ENCODE measurements at regions not wholly inside any gene's neighbourhood (a gene's known extent, or its start where the extent isn't known, plus 50 kb on each side); places are given as distances from the start of the nearest gene placed in this dataset.
"Not testable (repeated sequence)": the region's sequence is repeated elsewhere in the genome, so short reads cannot be mapped to it uniquely, and the experiment has no call there.

DNA sequence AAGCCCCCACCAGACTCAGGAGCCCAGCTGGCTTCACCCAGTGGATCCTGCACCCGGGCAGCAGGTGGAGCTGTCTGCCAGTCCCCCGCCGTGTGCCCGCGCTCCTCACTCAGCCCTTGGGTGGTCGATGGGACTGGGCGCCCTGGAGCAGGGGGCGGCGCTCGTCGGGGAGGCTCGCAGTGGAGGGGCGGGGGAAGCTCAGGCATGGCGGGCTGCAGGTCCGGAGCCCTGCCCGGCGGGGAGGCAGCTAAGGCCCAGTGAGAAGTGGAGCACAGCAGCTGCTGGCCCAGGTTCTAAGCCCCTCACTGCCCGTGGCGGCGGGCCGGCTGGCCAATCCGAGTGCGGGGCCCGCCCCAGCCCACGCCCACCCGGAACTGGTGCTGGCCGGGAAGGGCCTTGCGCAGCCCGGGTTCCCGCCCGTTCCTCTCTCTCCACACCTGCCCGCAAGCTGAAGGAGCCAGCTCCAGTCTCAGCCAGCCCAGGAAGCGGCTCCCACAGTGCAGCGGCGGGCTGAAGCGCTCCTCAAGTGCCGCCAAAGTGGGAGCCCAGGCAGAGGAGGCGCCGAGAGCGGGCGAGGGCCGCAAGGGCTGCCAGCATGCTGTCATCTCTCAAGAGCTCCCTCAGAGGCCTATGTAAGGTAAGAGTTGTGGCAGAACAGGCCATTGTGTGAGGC, 1307.8 kb upstream of the TMEFF2 start:
- no peak for DNase-seq

- no peak for DNase-seq
Observed at GRCh38 chr2:193496786-193497185, 1302.1 kb upstream of the TMEFF2 start.

GRCh38 chr2:193482557-193482956, 1287.8 kb upstream of the TMEFF2 start:
- DNase-seq: no peak

DNA sequence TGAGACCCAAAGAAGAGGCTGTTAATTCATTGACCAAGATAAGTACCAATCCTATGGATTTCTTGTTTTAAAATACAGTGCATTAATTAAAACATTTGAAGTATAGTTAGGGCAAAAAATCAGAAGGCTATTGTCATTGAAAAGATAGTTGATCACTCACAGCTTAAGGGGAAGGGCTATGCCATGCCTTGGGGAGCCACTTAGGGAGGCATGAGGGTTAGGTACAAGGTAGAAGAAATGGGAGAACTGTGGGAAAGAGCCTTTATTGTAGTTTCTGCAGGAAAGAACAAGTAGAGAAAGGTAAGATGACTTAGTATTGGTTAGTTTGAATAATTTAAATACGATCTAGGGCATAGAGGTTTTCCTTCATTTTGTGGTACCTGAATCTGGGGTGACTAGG, 1285.5 kb upstream of the TMEFF2 start:
- DNase-seq: no peak

- DNase-seq: no peak
Observed at GRCh38 chr2:193476171-193476800, 1281.6 kb upstream of the TMEFF2 start.

GRCh38 chr2:193475038-193475437, 1280.3 kb upstream of the TMEFF2 start:
- no peak for DNase-seq

- no peak for DNase-seq
Observed at GRCh38 chr2:193469251-193469650, 1274.5 kb upstream of the TMEFF2 start.

- no peak for DNase-seq
Observed at GRCh38 chr2:193467276-193467987, 1272.7 kb upstream of the TMEFF2 start.

GRCh38 chr2:193463011-193463410, 1268.3 kb upstream of the TMEFF2 start:
- no peak for DNase-seq

DNA sequence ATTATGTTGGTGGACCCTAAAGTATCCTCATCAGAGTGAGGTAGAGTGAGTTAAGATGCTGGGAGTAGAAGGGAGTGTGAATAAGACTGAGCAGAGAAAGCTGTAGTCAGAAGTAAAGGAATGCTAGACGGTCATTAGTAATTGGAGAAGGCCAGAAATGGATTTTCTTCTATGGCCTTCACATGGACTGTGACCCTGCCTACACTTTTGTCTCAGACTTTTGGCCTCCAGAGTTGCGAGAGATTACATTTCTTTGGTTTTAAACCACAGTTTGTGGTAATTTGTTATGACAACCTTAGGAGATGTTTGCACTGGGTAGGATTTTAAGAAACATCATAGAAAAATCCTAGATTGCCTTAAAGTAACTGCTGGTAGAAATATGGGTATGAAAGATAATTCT, 1267.7 kb upstream of the TMEFF2 start:
- DNase-seq: no peak

- no peak for DNase-seq
Observed at GRCh38 chr2:193461431-193461934, 1266.8 kb upstream of the TMEFF2 start.

GRCh38 chr2:193446967-193447366, 1252.2 kb upstream of the TMEFF2 start:
- DNase-seq: no peak

DNA sequence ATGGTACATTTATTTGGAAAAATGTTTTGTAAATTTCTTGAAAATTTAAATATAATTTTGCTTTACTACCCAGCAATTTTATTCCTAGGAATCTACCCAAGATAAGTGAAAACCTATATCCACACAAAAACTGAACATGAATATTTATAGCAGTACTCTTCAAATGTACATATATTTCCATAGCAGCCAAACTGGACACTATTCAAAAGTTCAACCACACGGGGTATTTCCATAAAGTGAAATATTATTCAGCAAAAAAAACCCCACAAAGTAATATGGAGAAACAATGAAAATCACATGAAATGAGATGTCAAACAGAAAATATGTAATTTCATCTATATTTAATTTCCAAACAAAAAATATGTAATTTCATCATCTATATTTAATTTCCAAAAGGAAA, 1247.6 kb upstream of the TMEFF2 start:
- no peak for DNase-seq

DNA sequence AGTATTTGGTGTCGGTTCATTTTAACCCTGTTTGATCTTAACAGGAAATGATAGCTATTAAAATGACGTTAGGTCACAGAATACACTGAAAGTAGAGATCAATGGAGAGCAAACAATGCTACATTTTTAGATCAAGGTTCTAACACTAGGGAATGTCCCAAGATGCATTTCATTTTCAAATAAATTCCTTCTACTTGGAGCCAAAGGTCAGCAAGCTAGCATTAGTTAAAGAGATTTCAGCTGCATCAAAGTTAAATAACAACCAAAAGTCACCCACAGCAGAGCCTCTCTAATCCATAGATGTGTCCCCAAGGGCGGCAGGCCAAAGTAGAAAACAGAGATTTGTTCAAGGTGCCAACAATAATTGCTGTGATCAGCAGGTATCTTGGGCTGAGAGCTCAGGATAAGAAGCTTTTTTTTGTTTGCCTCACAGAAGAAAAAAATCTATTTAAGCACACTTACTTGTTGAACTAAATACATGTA, 1233.6 kb upstream of the TMEFF2 start:
- no peak for DNase-seq

GRCh38 chr2:193412368-193412767, 1217.6 kb upstream of the TMEFF2 start:
- not testable (repeated sequence) for DNase-seq

- no peak for DNase-seq
Observed at GRCh38 chr2:193409951-193410350, 1215.2 kb upstream of the TMEFF2 start.

GRCh38 chr2:193382583-193382982, 1187.8 kb upstream of the TMEFF2 start:
- DNase-seq: no peak

DNA sequence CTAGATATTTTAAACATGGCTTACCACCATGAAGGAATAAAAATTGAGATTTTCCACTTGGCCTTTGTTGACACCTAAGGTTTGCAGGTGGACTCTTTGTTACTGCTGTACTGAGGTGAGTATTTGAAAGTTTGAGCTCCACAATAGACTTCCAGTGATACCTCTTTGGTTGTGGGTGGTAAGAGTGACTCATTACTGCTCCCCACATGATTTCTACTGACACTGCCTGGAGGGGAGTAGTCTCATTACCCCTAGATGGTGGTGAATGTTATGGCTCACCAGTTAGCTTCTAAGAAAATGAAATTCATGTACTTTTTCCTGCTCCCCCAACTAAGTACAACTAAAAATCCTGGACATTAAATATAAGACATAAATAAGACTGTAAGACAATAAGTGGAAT, 1183.1 kb upstream of the TMEFF2 start:
- DNase-seq: no peak

- no peak for DNase-seq
Observed at GRCh38 chr2:193373120-193373519, 1178.4 kb upstream of the TMEFF2 start.

DNA sequence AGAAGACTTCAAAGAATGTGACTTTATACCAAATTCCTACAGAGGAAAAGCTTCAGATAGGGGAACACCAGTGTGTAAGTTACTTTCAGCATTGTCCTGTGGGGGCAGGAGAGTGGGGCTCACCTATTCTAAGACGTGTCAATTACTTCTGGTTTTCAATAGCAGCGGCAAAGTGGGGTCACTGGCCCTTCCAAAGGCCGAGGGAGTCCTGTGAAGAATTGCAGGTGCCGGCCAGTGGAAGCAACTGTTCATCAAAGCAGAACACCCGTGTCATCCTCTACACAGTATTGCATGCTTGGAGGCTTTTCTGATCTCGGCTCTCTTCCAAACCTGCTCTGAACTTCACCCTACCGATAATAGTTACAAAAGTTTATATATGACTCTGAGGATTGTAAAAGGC, 1176.5 kb upstream of the TMEFF2 start:
- DNase-seq: no peak

GRCh38 chr2:193368615-193369014, 1173.9 kb upstream of the TMEFF2 start:
- DNase-seq: no peak

DNA sequence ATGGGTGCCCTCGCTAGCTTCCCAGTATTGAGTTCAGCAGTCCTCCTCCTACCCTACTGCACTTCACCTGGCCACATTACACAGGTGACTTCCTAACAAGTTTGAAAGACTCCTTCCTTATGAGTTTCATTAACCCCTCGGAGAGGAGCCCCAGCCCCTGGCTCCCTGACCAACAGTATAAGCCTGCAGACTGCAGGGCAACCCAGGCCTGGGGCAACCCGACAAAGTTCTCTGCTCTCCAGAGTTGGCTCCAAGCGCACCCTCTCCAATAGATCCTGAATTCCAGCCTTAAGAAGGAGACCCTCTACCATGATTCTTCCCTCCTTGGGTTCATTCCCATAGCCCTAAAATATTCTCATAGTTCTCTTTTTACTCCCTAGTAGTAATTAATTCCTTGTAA, 1162.8 kb upstream of the TMEFF2 start:
- no peak for DNase-seq

- DNase-seq: not testable (repeated sequence)
Observed at GRCh38 chr2:193352665-193353242, 1158.0 kb upstream of the TMEFF2 start.

- no peak for DNase-seq
Observed at GRCh38 chr2:193350509-193350908, 1155.8 kb upstream of the TMEFF2 start.

Measured in NCI-H1436 (cell line).